ENCODE measurements at regions not wholly inside any gene's neighbourhood (a gene's known extent, or its start where the extent isn't known, plus 50 kb on each side); places are given as distances from the start of the nearest gene placed in this dataset.

GRCh38 chr9:8168916-8169438 is 369.4 kb upstream of the DMAC1 start:
- H3K27ac Mint-ChIP-seq: no peak overlapping the region
- Histone ChIP-seq H3K4ac (ENCODE audit: low read depth, low read length) (no peak overlapping the region), H4K5ac (ENCODE audit: insufficient read length, low read depth, low read length) (no peak overlapping the region), H3K9me3 (ENCODE audit: control insufficient read depth, low read depth, low read length) (no peaks in the 10 kb centered on the region), H3T11ph (ENCODE audit: low read length) (no peak overlapping the region), H2BK5ac (ENCODE audit: insufficient read length, low read length) (no peak overlapping the region), H4K8ac (replicated peaks; ENCODE audit: insufficient read length, low read depth, low read length) (no peak overlapping the region), H3K18ac (ENCODE audit: insufficient read length, low read depth, low read length) (no peak overlapping the region), H3K27ac (ENCODE audit: insufficient read length, low read depth, low read length) (no peak overlapping the region), H3K9ac (ENCODE audit: extremely low read depth, insufficient read length, low read length) (no peak overlapping the region), H2BK120ac (ENCODE audit: low read depth, low read length, poor library complexity, severe bottlenecking) (no peak overlapping the region), H4K20me1 (ENCODE audit: control insufficient read depth, insufficient read depth, insufficient read length) (no peaks in the 10 kb centered on the region), H3K79me1 (ENCODE audit: insufficient read depth, low read depth, low read length, poor library complexity, severe bottlenecking) (no peaks in the 10 kb centered on the region), H3K23ac (ENCODE audit: insufficient read length, low read depth, low read length) (no peak overlapping the region), H2BK12ac (ENCODE audit: insufficient read length, low read depth, low read length) (no peak overlapping the region), H3K4me1 (ENCODE audit: insufficient read depth, low read length) (no peaks in the 10 kb centered on the region), H3K23me2 (ENCODE audit: insufficient read length, low read depth, low read length, poor library complexity, severe bottlenecking) (no peaks in the 10 kb centered on the region), H3K4me2 (ENCODE audit: insufficient read depth, insufficient read length, low read length) (no peak overlapping the region), H2BK20ac (ENCODE audit: low read depth, low read length, poor library complexity, severe bottlenecking) (no peak overlapping the region), H4K91ac (ENCODE audit: insufficient read length, low read depth, low read length) (no peak overlapping the region), H3K79me2 (ENCODE audit: insufficient read depth, low read length) (no peaks in the 10 kb centered on the region), H2AK5ac (ENCODE audit: insufficient read length, low read length) (no peak overlapping the region), H3K14ac (ENCODE audit: insufficient read depth, low read length) (no peak overlapping the region), H2AFZ (ENCODE audit: low read length) (no peak overlapping the region), H2BK15ac (ENCODE audit: low read depth, low read length) (no peak overlapping the region), H3K27me3 (ENCODE audit: insufficient read depth, low read length) (no peaks in the 10 kb centered on the region), H3K56ac (ENCODE audit: insufficient read length, low read depth, low read length) (no peak overlapping the region)
- WGBS (ENCODE audit: extremely low coverage, insufficient read length, low lambda C conversion rate): no CpG with 5 or more reads among the region's 2 CpGs
- H3K4me3 Mint-ChIP-seq: no peak overlapping the region
- no peaks in the 10 kb centered on the region for H3K36me3 Mint-ChIP-seq (ENCODE audit: insufficient read depth in 1 of 3, low read depth in 3 of 3)
- DNase-seq: no peak
- no peak for TF ChIP-seq CTCF (conservative IDR thresholded peaks at IDR 0.05)
- no peaks in the 10 kb centered on the region for H3K9me3 Mint-ChIP-seq
- no peaks in the 10 kb centered on the region for H3K27me3 Mint-ChIP-seq (ENCODE audit: low read depth)
- H3K4me1 Mint-ChIP-seq: no peaks in the 10 kb centered on the region

Measured in H9 (cell line).